ENCODE measurements at regions not wholly inside any gene's neighbourhood (a gene's known extent, or its start where the extent isn't known, plus 50 kb on each side); places are given as distances from the start of the nearest gene placed in this dataset.

DNA sequence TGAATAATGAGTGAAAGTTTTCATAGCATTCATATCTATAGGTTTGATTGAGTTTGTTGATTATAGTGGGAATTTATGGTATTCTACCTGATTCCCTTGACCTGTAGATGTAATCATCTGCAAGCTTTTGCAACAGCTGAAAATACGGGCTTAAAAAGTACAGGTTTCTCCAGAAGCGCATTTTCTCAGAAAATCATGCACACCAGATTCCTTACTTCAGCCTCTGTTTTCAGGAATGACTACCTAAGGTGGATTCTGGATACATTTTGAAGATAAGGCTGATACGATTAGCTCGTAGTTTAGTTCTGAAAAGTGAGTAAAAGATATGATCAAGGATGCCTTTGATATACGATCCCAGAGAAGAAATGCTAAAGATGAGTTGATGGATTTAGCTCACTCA lies 694.8 kb upstream of the CDH10 start:
- no peak for TF ChIP-seq CTCF (conservative IDR thresholded peaks at IDR 0.05 in 1 of 2, IDR thresholded peaks at IDR 0.05 in 1 of 2; ENCODE audit: low read depth in 1 of 2, low read length in 2 of 2)
- no peak for TF ChIP-seq EZH2 (IDR thresholded peaks at IDR 0.05; ENCODE audit: low read length, missing control alignments)

Data from fibroblast of lung (primary cell).